Endodermal cell (in vitro differentiated cells): ENCODE measurements at regions not wholly inside any gene's neighbourhood (a gene's known extent, or its start where the extent isn't known, plus 50 kb on each side); places are given as distances from the start of the nearest gene placed in this dataset.

Experiments
- DNase-seq: peaks from one replicate; pipeline ENCODE4 v3.0.0-alpha.2; 2017
- H3K27ac ChIP-seq: 2 replicates; pipeline ENCODE4 v1.5.1; 2013; ENCODE audit warnings: mild to moderate bottlenecking, low read depth, low read length, moderate library complexity
- H3K27me3 ChIP-seq: 2 replicates; pipeline ENCODE4 v1.6.1; 2013; ENCODE audit warnings: mild to moderate bottlenecking, low read length, moderate library complexity; ENCODE audit not compliant: insufficient read depth, control insufficient read depth, poor library complexity, severe bottlenecking
- H3K36me3 ChIP-seq: 2 replicates; pipeline ENCODE4 v1.7.0; 2013; ENCODE audit warnings: mild to moderate bottlenecking, low read length, moderate library complexity; ENCODE audit not compliant: control insufficient read depth, insufficient read depth
- H3K4me1 ChIP-seq: one replicate; pipeline ENCODE4 v1.7.0; 2013; ENCODE audit warnings: low read length; ENCODE audit not compliant: control insufficient read depth, insufficient read depth
- H3K4me3 ChIP-seq: 2 replicates; pipeline ENCODE4 v1.5.1; 2013; ENCODE audit warnings: mild to moderate bottlenecking, low read length, moderate library complexity
- H3K9ac ChIP-seq: 2 replicates; pipeline ENCODE4 v1.6.1; 2013; ENCODE audit warnings: mild to moderate bottlenecking, low read length, moderate library complexity; ENCODE audit not compliant: poor library complexity, severe bottlenecking; ENCODE audit errors: extremely low read depth
- H3K9me3 ChIP-seq: 2 replicates; pipeline ENCODE4 v1.6.1; 2013; ENCODE audit warnings: mild to moderate bottlenecking, low read length, moderate library complexity; ENCODE audit not compliant: control insufficient read depth
- H3K27ac Mint-ChIP-seq: 2 replicates; pipeline ENCODE4 v1.8.0; 2020; ENCODE audit warnings: mixed read lengths
- H3K27me3 Mint-ChIP-seq: 2 replicates; pipeline ENCODE4 v1.8.0; 2021; ENCODE audit warnings: mild to moderate bottlenecking, mixed read lengths; ENCODE audit not compliant: insufficient read depth
- H3K36me3 Mint-ChIP-seq: 2 replicates; pipeline ENCODE4 v1.8.0; 2020; ENCODE audit warnings: low read depth, mixed read lengths
- H3K4me1 Mint-ChIP-seq: 2 replicates; pipeline ENCODE4 v1.8.0; 2020; ENCODE audit warnings: mixed read lengths
- H3K4me3 Mint-ChIP-seq: 2 replicates; pipeline ENCODE4 v1.8.0; 2020; ENCODE audit warnings: mild to moderate bottlenecking, moderate library complexity, mixed read lengths
- H3K9me3 Mint-ChIP-seq: 2 replicates; pipeline ENCODE4 v1.8.0; 2020; ENCODE audit warnings: mild to moderate bottlenecking, mixed read lengths
- WGBS, 2 experiments: methylation state at CpG; one replicate each; pipeline versions ENCODE4 v1.1.5 to v1.1.7; 2013; ENCODE audit warnings: missing lambda C conversion rate in 2 of 2, mixed read lengths in 1 of 2; ENCODE audit not compliant: insufficient coverage in 1 of 2, insufficient read length in 1 of 2; 5-methylcytosine and 5-hydroxymethylcytosine counted together
- TF ChIP-seq, protein P1 (sequence below): fragments of 200-600 bp; sonication (generic); conservative IDR thresholded peaks from 2 replicates; pipeline ENCODE4 v1.5.0; 2021; ENCODE audit warnings: antibody characterized with exemption, mild to moderate bottlenecking

- peaks cover 21% of the 10 kb centered on the region for H3K9me3 Mint-ChIP-seq
- no peaks in the 10 kb centered on the region for H3K27me3 ChIP-seq
- TF ChIP-seq, protein P1, sequence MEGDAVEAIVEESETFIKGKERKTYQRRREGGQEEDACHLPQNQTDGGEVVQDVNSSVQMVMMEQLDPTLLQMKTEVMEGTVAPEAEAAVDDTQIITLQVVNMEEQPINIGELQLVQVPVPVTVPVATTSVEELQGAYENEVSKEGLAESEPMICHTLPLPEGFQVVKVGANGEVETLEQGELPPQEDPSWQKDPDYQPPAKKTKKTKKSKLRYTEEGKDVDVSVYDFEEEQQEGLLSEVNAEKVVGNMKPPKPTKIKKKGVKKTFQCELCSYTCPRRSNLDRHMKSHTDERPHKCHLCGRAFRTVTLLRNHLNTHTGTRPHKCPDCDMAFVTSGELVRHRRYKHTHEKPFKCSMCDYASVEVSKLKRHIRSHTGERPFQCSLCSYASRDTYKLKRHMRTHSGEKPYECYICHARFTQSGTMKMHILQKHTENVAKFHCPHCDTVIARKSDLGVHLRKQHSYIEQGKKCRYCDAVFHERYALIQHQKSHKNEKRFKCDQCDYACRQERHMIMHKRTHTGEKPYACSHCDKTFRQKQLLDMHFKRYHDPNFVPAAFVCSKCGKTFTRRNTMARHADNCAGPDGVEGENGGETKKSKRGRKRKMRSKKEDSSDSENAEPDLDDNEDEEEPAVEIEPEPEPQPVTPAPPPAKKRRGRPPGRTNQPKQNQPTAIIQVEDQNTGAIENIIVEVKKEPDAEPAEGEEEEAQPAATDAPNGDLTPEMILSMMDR: no peak
- H3K27ac Mint-ChIP-seq: no peak overlapping the region
- H3K36me3 Mint-ChIP-seq: peaks cover 7% of the 10 kb centered on the region
- no peak overlapping the region for H3K4me3 ChIP-seq
- no peak for DNase-seq
- H3K9me3 ChIP-seq: no peaks in the 10 kb centered on the region
- no peaks in the 10 kb centered on the region for H3K4me1 Mint-ChIP-seq
- no peaks in the 10 kb centered on the region for H3K36me3 ChIP-seq
- no peak overlapping the region for H3K4me3 Mint-ChIP-seq
- no peak overlapping the region for H3K9ac ChIP-seq
- no peak overlapping the region for H3K27ac ChIP-seq
- no peaks in the 10 kb centered on the region for H3K4me1 ChIP-seq
- H3K27me3 Mint-ChIP-seq: no peaks in the 10 kb centered on the region
Measured at GRCh38 chr18:29169599-29169998, 992.7 kb upstream of the CDH2 start.

GRCh38 chr18:29164993-29165599 is 988.2 kb upstream of the CDH2 start:
- peaks cover 19% of the 10 kb centered on the region for H3K9me3 Mint-ChIP-seq
- peaks cover 4% of the 10 kb centered on the region for H3K36me3 Mint-ChIP-seq
- H3K4me1 ChIP-seq: no peaks in the 10 kb centered on the region
- peaks cover 7% of the 10 kb centered on the region for H3K4me1 Mint-ChIP-seq
- H3K27me3 Mint-ChIP-seq: no peaks in the 10 kb centered on the region
- 71 to 89% methylated on average over 1 to 3 of the region's 3 CpGs for WGBS, 2 experiments
- H3K9ac ChIP-seq: no peak overlapping the region
- H3K9me3 ChIP-seq: no peaks in the 10 kb centered on the region
- no peak overlapping the region for H3K27ac Mint-ChIP-seq
- no peaks in the 10 kb centered on the region for H3K27me3 ChIP-seq
- no peak overlapping the region for H3K27ac ChIP-seq
- H3K4me3 ChIP-seq: no peak overlapping the region
- DNase-seq: no peak
- TF ChIP-seq, protein P1: no peak
- no peaks in the 10 kb centered on the region for H3K36me3 ChIP-seq
- H3K4me3 Mint-ChIP-seq: no peak overlapping the region

DNA sequence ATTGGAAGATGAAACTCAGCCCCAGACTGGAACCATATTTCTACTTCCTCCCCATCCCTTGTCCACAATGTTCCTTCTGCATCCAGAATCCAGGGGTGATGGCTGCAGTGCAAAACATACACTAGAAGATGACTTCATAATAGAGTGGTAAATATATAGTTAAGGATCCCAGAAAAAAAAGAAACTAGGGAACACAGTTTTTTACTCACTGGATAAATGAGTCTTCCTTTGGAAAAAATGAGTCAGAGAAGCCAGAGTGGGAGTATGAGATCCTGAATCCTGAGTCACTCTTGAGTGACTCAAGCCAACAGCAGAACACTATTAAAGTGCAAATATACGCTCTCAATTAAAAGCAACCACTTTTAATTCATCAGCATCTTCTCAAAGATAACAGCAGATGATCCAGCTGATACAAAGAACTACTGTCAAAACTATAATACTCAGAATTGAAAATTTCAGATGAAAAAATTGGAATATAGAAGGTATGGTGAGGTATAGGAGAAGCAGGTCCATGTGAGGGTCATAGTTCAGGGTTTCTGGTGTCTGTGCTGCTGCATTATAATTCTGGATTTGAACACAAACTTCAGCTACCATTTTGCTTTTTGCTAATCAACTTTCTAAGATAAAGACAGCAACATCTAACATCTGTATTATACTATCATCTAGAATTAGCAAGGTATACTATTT is 987.2 kb upstream of the CDH2 start:
- H3K4me1 Mint-ChIP-seq: peaks cover 7% of the 10 kb centered on the region
- H3K4me3 ChIP-seq: no peak overlapping the region
- no peak overlapping the region for H3K27ac ChIP-seq
- no peak overlapping the region for H3K27ac Mint-ChIP-seq
- H3K27me3 Mint-ChIP-seq: no peaks in the 10 kb centered on the region
- H3K27me3 ChIP-seq: no peaks in the 10 kb centered on the region
- H3K9me3 Mint-ChIP-seq: peaks cover 17% of the 10 kb centered on the region
- no peaks in the 10 kb centered on the region for H3K4me1 ChIP-seq
- H3K36me3 ChIP-seq: no peaks in the 10 kb centered on the region
- TF ChIP-seq, protein P1: no peak
- 88% methylated on average over 1 of the region's 1 CpG; no CpG with 5 or more reads in 1 of the 2 experiments for WGBS, 2 experiments
- H3K4me3 Mint-ChIP-seq: no peak overlapping the region
- peaks cover 2% of the 10 kb centered on the region for H3K36me3 Mint-ChIP-seq
- no peak for DNase-seq
- H3K9me3 ChIP-seq: no peaks in the 10 kb centered on the region
- no peak overlapping the region for H3K9ac ChIP-seq
